ENCODE measurements at regions not wholly inside any gene's neighbourhood (a gene's known extent, or its start where the extent isn't known, plus 50 kb on each side); places are given as distances from the start of the nearest gene placed in this dataset.

GRCh38 chr18:77668219-77668618, 418.6 kb downstream of the GALR1 start:
- no peak for DNase-seq

- DNase-seq, result no peak
Observed at GRCh38 chr18:77669331-77669730, 419.7 kb downstream of the GALR1 start.

GRCh38 chr18:77671456-77672167, 422.0 kb downstream of the GALR1 start:
- DNase-seq, result no peak

- no peak for DNase-seq
Observed at GRCh38 chr18:77676910-77677309, 427.3 kb downstream of the GALR1 start.

- no peak for DNase-seq
Observed at GRCh38 chr18:77677536-77677935, 427.9 kb downstream of the GALR1 start.

DNA sequence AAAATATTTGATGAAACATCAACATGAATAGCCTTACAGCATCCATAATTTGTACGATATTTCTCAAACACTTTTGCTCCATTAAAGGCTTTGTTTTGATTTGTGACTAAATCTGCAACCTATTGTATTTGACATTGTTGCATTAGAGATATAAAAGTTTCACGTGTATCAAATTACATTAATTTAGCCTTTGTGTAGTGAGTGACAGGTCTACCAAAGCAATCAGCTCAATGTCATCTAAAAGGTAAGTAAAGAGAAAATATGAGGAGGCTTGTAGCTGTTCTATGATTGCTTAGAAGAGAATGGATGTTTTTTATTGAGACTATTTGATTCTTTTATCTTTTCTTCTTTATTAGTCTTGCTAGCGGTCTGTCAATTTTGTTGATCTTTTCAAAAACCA, 430.2 kb downstream of the GALR1 start:
- DNase-seq, result no peak

- no peak for DNase-seq
Observed at GRCh38 chr18:77700051-77700450, 450.4 kb downstream of the GALR1 start.

GRCh38 chr18:77701977-77702376, 452.3 kb downstream of the GALR1 start:
- no peak for DNase-seq

DNA sequence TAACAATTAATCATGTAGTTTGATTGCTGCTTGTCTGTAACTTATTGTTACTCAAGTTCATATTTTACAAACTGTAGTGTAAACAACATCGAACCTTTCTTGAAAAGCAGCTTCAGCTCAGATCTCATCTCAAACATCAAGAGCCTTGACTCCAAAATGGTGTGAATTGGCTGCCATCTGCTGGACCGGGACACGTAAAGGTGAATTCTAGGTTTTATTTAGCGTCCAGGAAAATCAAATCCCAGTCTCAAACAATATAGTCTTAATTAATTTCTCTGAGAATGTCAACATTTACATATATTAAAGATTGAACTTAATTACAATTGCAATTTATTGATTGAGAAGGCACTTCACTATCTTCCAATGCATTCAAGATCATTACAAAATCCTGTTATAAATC, 453.0 kb downstream of the GALR1 start:
- DNase-seq, result peak; percentile 1

DNA sequence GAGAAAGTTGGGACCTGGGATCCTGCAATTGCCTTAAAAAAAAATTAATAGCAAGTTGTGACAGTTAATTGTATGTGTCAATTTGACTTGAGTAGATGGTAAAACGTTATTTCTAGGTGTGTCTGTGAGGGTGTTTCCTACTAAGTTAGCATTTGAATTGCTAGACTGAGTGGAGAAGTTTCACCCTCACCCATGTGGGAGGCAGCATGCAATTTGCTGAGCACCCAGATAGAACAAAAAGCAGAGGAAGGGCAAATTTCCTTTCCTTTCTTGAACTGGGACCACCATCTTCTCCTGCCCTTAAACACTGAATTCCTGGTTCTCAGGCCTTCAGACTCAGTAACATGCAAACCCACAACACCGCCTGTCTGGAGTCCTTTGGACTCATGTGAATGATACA, 455.7 kb downstream of the GALR1 start:
- DNase-seq, result no peak

DNA sequence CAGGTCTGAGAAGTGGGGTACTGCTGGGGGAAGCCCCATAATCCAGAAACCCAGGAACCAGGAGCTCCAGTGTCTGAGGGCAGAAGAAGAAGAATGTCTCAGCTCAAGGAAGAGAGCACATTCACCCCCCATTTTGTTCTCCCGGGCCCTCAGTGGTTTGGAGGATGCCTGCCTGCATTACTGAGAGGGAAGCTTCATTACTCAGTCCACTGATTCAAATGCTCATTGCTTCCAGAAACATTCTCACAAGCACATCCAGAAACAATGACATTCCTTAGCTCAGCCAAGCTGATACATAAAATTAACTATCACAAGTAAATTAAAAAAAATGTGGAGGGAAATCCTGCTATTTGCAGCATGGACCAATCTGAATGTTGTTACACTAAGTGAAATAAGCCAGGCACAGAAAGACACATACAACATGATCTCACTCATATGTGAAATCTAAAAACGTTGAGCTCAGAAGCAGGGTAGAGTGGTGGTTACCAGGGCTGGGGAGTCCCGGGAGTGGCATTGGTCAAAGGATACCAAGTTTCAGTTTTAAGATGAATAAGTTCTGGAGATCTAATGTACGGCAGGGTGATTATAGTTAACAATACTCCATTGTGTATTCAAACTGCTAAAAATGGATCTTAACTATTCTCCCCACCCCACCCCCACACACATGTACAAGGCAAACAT, 459.3 kb downstream of the GALR1 start:
- no peak for DNase-seq

GRCh38 chr18:77711096-77711495, 461.4 kb downstream of the GALR1 start:
- peak; percentile 24 for DNase-seq

DNA sequence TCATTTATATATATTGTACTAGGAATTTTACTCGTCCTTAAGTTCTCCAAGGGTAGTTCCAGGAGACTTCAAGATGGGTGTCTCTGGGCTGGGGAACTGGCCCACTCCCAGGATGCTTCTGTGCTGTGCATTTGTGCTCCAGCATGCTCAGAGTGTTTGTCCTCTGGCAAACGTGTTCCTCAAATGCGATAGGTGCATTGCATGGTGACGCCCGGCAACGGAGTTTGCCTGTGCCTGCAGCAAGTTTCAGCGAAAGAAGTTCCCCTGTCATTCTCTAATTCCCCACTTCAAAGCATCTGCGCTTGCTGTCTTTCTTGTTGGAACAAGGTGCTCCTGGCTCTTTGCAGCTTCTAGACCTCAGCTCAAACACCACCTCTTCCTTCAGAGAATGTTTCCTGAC, 465.1 kb downstream of the GALR1 start:
- DNase-seq, result no peak

DNA sequence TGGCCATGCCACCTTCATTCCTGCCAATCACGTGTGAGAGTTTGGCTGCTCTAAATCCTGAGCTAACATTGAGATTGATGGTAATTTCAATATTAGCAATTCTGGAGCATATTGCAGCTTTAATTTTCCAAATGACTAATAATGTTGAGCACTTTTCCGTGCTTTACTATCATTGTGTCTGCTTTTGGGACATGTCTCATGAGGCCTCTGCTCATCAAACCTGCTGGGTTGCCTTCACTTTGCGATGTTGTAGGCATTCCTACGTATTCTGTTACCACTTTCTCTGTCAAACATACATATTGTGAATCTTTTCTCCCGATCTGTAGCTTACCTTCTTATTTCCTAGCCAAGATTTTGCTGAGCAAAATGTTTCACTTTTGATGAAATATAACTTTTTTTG, 466.6 kb downstream of the GALR1 start:
- no peak for DNase-seq

- no peak for DNase-seq
Observed at GRCh38 chr18:77733292-77733903, 483.8 kb downstream of the GALR1 start.

GRCh38 chr18:77736842-77737241, 487.2 kb downstream of the GALR1 start:
- no peak for DNase-seq

DNA sequence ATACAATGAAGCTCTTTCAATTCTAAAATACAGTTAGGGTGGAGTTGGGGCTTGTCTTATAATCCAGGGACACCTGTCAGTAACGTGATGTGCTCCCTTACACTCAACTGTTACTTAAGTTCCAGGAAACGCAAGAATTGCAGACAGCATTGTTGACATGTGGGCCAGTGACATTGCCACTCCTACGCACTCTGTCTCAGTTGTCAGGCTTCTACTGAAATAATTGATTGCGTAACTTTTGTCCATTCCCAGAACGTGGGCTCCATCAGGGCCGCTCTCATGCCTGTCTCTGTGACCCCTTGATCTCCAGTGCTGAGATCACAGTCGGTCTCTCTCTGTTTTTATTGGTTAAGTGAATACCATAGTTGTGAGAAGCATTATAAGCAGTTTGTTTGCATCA, 487.8 kb downstream of the GALR1 start:
- DNase-seq, result no peak

DNA sequence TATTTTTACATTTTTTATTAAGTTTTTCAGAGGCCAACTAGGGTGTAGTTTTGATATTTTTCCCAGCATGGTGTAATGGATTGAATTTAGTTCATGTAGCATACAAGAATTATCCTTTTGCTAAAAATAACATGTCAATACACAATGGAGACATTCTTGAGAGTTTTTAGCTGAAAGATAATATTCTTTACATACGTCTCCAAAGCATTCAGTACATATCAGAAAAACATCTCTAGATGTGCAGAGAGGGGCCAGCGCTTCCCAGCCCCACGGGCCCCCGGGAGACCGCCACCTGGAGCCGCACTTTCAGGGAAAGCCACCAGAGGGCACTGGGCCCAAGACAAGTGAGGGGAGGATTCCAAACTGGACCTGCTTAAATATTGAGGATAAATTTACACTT, 499.4 kb downstream of the GALR1 start:
- DNase-seq, result peak; percentile 15

GRCh38 chr18:77750006-77750405, 500.4 kb downstream of the GALR1 start:
- DNase-seq, result no peak

DNA sequence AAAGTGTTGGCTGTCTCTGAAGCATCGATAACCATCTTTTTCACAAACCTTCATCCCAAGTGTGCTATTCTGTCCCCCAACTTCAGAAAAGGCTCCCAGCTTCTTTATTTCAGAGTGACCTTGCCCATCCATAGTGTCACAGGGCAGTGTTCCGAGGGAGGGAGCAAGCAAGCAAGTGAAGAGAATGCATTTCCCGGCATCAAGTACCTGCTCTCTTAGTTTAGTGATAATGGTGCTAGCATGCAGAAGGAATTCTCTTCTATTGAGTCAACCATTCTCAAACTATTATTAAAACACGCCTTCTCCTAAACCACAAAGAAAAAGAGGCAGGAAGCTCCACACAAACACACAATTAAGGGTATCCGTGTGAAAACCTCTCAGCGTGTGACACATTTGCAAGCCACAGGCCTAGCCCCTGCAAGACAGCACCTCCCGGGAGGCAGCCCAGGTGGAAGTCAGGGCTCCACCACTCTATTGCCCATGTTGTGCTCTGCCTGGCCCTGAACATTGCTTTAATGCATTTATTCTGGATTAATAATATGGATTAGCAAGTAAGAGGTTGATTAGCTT, 504.9 kb downstream of the GALR1 start:
- no peak for DNase-seq

GRCh38 chr18:77755187-77755586, 505.5 kb downstream of the GALR1 start:
- no peak for DNase-seq

- DNase-seq, result no peak
Observed at GRCh38 chr18:77761332-77761731, 511.7 kb downstream of the GALR1 start.

DNA sequence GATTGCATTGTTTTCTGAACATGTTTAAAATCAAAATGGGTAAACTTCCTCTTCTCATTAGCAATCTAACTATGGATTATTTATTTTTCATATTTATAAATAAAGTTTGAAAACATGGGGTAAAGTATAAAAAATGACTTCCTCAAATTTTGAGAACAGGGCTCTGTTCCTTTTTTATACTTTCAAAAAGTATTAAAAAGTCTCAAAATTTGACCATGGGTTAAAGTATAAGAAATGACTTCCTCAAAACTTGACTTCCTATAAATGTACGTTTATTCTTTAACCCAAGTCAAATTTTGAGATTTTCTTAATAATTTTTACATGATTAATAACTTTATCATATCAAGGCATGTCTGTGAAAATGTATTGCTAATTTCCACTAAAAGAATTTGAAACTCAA, 512.4 kb downstream of the GALR1 start:
- DNase-seq, result no peak

DNA sequence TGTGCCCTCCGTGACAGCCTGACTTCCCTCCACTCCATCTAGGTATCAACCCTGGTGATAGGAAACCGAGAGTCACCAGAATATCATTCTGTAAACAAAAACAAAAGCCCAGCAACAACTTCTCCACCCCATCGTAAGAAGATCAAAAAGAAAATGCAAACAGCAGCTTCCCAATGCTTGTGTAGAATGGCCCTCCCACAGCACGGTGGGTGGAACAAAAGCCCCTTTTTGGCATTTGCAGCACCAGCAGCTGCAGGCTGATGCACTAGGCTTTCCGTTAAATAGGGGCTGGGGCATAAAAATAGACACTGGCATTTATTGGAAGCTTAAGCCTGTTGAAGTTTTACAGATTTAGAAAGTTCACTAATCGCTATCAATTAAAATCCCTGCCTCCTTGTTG, 513.0 kb downstream of the GALR1 start:
- DNase-seq, result no peak

Data from hematopoietic multipotent progenitor cell treated with erythropoietin and hydrocortisone succinate and interleukin-3 and kit ligand, for 6 days (in vitro differentiated cells).